ENCODE measurements at regions not wholly inside any gene's neighbourhood (a gene's known extent, or its start where the extent isn't known, plus 50 kb on each side); places are given as distances from the start of the nearest gene placed in this dataset.

DNA sequence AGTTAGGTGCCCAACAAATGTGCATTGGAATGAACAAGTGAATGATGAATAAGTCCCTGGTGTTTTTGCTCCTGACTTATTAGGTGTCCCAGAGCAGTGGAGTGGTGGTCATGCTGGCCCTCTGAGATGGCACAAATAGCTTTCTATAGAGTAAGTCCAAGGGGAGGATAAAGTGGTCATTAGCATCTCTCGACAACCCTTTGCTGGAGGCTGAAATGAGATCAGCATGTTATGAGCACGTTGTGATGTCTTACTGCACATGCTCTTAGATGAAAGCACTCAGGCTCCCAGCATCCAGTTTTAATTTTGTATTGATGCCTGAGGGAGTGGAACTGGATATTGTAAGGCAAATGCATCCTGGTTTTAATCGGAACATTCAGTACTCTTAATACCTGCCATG is 326.2 kb downstream of the RFC3 start:
- TF ChIP-seq, protein P1, sequence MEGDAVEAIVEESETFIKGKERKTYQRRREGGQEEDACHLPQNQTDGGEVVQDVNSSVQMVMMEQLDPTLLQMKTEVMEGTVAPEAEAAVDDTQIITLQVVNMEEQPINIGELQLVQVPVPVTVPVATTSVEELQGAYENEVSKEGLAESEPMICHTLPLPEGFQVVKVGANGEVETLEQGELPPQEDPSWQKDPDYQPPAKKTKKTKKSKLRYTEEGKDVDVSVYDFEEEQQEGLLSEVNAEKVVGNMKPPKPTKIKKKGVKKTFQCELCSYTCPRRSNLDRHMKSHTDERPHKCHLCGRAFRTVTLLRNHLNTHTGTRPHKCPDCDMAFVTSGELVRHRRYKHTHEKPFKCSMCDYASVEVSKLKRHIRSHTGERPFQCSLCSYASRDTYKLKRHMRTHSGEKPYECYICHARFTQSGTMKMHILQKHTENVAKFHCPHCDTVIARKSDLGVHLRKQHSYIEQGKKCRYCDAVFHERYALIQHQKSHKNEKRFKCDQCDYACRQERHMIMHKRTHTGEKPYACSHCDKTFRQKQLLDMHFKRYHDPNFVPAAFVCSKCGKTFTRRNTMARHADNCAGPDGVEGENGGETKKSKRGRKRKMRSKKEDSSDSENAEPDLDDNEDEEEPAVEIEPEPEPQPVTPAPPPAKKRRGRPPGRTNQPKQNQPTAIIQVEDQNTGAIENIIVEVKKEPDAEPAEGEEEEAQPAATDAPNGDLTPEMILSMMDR (IDR thresholded peaks at IDR 0.05; ENCODE audit: insufficient read depth, low read length): no peak
- TF ChIP-seq, protein P2, sequence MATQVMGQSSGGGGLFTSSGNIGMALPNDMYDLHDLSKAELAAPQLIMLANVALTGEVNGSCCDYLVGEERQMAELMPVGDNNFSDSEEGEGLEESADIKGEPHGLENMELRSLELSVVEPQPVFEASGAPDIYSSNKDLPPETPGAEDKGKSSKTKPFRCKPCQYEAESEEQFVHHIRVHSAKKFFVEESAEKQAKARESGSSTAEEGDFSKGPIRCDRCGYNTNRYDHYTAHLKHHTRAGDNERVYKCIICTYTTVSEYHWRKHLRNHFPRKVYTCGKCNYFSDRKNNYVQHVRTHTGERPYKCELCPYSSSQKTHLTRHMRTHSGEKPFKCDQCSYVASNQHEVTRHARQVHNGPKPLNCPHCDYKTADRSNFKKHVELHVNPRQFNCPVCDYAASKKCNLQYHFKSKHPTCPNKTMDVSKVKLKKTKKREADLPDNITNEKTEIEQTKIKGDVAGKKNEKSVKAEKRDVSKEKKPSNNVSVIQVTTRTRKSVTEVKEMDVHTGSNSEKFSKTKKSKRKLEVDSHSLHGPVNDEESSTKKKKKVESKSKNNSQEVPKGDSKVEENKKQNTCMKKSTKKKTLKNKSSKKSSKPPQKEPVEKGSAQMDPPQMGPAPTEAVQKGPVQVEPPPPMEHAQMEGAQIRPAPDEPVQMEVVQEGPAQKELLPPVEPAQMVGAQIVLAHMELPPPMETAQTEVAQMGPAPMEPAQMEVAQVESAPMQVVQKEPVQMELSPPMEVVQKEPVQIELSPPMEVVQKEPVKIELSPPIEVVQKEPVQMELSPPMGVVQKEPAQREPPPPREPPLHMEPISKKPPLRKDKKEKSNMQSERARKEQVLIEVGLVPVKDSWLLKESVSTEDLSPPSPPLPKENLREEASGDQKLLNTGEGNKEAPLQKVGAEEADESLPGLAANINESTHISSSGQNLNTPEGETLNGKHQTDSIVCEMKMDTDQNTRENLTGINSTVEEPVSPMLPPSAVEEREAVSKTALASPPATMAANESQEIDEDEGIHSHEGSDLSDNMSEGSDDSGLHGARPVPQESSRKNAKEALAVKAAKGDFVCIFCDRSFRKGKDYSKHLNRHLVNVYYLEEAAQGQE (IDR thresholded peaks at IDR 0.05; ENCODE audit: insufficient replicate concordance, low read depth): no peak

All from HL-60 (cell line).